Pons (tissue), 1 donor: ENCODE measurements at regions not wholly inside any gene's neighbourhood (a gene's known extent, or its start where the extent isn't known, plus 50 kb on each side); places are given as distances from the start of the nearest gene placed in this dataset.

Experiments
- DNase-seq: peaks from one replicate; pipeline ENCODE4 v3.0.0-alpha.2; 2016; ENCODE audit warnings: low spot score

- no peak for DNase-seq
These were observed 75.2 kb upstream of the LMO3 start for GRCh38 chr12:16681196-16681595.

GRCh38 chr12:16675438-16675837 is 69.5 kb upstream of the LMO3 start:
- no peak for DNase-seq

DNA sequence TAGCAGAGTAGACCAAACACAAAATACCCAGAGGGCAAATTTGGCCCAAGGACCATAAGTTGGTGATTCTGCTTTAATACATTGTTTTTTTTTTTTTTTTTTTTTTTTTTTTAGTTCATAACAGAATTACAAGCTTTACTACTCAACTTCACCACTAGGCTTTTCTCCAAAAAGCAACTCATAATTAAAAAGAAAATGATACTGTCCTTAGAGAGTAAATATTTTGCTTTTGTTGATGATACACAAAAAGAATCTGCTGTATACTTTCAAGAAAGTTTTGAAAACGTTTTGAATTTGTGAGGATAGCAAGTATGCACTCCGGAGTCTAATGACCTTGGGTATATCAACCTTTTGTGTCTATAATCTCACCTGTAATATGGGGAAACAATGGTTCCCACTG is 68.9 kb upstream of the LMO3 start:
- no peak for DNase-seq

DNA sequence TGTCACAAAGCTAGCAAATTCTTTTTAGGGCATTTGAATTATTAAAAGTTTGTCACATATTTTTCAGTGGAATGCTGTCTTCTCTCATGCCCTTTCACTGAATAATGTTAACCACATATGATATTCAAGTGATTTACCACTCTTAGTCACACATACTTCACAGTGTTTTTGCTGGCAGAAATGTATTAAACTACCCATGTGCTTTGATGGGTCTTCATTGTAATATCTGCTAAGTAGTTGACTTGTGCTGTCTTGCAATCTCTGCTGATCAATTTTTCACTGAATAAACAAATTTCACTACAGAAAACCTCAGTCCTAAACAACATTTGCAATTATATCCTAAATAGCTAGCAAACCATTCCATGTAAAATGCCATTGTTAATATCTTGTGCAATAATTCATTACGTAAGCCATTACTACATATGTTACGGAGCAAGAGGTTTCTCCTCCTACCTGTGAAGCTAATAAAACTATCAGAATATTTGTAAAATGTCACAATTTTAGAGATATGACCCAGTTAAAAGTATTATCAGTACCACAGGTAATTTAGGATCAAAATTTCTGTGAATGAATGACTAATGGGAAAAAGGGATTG is 64.6 kb upstream of the LMO3 start:
- DNase-seq = no peak

- no peak for DNase-seq
These were observed 63.8 kb upstream of the LMO3 start for GRCh38 chr12:16669756-16670155.

DNA sequence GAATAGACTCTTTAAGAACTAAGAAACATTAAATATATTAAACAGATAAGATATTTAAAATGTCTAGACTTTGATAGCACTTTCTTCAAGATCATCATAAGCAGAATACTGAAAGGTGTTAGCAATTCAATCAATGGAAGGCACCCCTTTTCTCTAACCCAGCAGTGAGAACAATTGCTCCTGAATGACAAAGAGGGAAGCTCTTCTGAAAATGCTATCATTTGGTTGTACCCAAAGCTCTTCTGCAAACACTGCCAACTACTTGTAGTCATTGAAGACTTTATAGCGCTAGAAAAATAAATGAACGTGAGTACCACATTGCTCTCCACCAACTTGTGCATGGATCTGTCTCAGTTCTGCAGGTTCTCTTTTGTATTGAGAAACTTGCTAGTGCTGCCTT is 62.2 kb upstream of the LMO3 start:
- DNase-seq = no peak

- no peak for DNase-seq
These were observed 52.7 kb upstream of the LMO3 start for GRCh38 chr12:16658699-16659098.
